WTC11 (cell line): ENCODE measurements at regions not wholly inside any gene's neighbourhood (a gene's known extent, or its start where the extent isn't known, plus 50 kb on each side); places are given as distances from the start of the nearest gene placed in this dataset.

Source experiments
- ATAC-seq: fragments of 200-7000 bp; cut with Tn5 transposase; 2 replicates; pipeline ENCODE4 v1.10.0; 2021; ENCODE audit warnings: mild to moderate bottlenecking, moderate library complexity
- CTCF ChIA-PET: fragments of 300-600 bp; sonication (Branson Sonifier 250); formaldehyde crosslinking; loops from one replicate; lab custom pipeline; 2021; ENCODE audit warnings: antibody characterized with exemption; lab: Charles Lee
- POLR2A ChIA-PET: fragments of 350-600 bp; sonication (Branson Sonifier 250); formaldehyde crosslinking; loops from one replicate; lab custom pipeline; 2021; ENCODE audit warnings: antibody characterized with exemption; lab: Charles Lee
- DNase-seq: peaks from one replicate; pipeline ENCODE4 v3.0.0; 2021; ENCODE audit warnings: low spot score
- H3K27ac Mint-ChIP-seq: 2 replicates; pipeline ENCODE4 v1.8.0; 2021; ENCODE audit warnings: mixed read lengths
- H3K27me3 Mint-ChIP-seq: 2 replicates; pipeline ENCODE4 v1.8.0; 2021; ENCODE audit warnings: low read depth, mild to moderate bottlenecking, moderate library complexity, mixed read lengths
- H3K36me3 Mint-ChIP-seq: 2 replicates; pipeline ENCODE4 v1.8.0; 2021; ENCODE audit warnings: mixed read lengths
- H3K4me1 Mint-ChIP-seq: 2 replicates; pipeline ENCODE4 v1.8.0; 2022; ENCODE audit warnings: mixed read lengths
- H3K4me3 Mint-ChIP-seq: 2 replicates; pipeline ENCODE4 v1.8.0; 2021; ENCODE audit warnings: mild to moderate bottlenecking, moderate library complexity, mixed read lengths
- H3K9me3 Mint-ChIP-seq: 2 replicates; pipeline ENCODE4 v1.8.0; 2021; ENCODE audit warnings: mixed read lengths
- FOXP4 ChIP-seq: sonication (generic); formaldehyde crosslinking; IDR thresholded peaks from 2 replicates; pipeline ENCODE4 v1.8.0; 2022; ENCODE audit warnings: mild to moderate bottlenecking, missing genetic modification reagents
- GRHL2 ChIP-seq: fragments of 250-450 bp; sonication (Bioruptor Pico); IDR thresholded peaks from 2 replicates; pipeline ENCODE4 v1.8.0; 2022; ENCODE audit warnings: mild to moderate bottlenecking, moderate library complexity; ENCODE audit not compliant: insufficient replicate concordance, severe bottlenecking
- KAT7 ChIP-seq: sonication (generic); formaldehyde crosslinking; IDR thresholded peaks from 2 replicates; pipeline ENCODE4 v1.8.1; 2023; ENCODE audit warnings: missing genetic modification reagents, mild to moderate bottlenecking, borderline replicate concordance
- MYBL2 ChIP-seq: sonication (generic); formaldehyde crosslinking; IDR thresholded peaks from 2 replicates; pipeline ENCODE4 v1.8.1; 2023; ENCODE audit warnings: mild to moderate bottlenecking, moderate library complexity, missing genetic modification reagents
- NFYB ChIP-seq: sonication (generic); formaldehyde crosslinking; conservative IDR thresholded peaks from 2 replicates; pipeline ENCODE4 v1.8.0; 2022; ENCODE audit warnings: low read depth, missing genetic modification reagents
- NR2C2 ChIP-seq: sonication (generic); formaldehyde crosslinking; IDR thresholded peaks from 2 replicates; pipeline ENCODE4 v1.8.0; 2022; ENCODE audit warnings: mild to moderate bottlenecking, missing genetic modification reagents
- OVOL2 ChIP-seq: fragments of 250-450 bp; sonication (Bioruptor Pico); IDR thresholded peaks from 2 replicates; pipeline ENCODE4 v1.9.0; 2021; ENCODE audit warnings: mild to moderate bottlenecking, borderline replicate concordance
- TEAD4 ChIP-seq: sonication (generic); formaldehyde crosslinking; IDR thresholded peaks from 2 replicates; pipeline ENCODE4 v1.8.0; 2022; ENCODE audit warnings: mild to moderate bottlenecking, missing genetic modification reagents
- ZNF138 ChIP-seq: sonication (generic); formaldehyde crosslinking; conservative IDR thresholded peaks from 2 replicates; pipeline ENCODE4 v1.8.1; 2022; ENCODE audit warnings: mild to moderate bottlenecking, moderate library complexity, missing genetic modification reagents
- TF ChIP-seq, protein P1 (sequence below): fragments of 250-450 bp; sonication (Bioruptor Pico); IDR thresholded peaks from 2 replicates; pipeline ENCODE4 v1.9.0; 2021; ENCODE audit warnings: mild to moderate bottlenecking, borderline replicate concordance
- TF ChIP-seq, protein P2 (sequence below): sonication (generic); formaldehyde crosslinking; conservative IDR thresholded peaks from 2 replicates; pipeline ENCODE4 v1.8.1; 2023; ENCODE audit warnings: mild to moderate bottlenecking, low read depth, missing genetic modification reagents, moderate library complexity
- TF ChIP-seq, protein P3 (sequence below): sonication (generic); formaldehyde crosslinking; IDR thresholded peaks from 2 replicates; pipeline ENCODE4 v1.8.0; 2023; ENCODE audit warnings: mild to moderate bottlenecking, missing genetic modification reagents
- TF ChIP-seq, protein P4 (sequence below): sonication (generic); formaldehyde crosslinking; conservative IDR thresholded peaks from 2 replicates; pipeline ENCODE4 v1.8.1; 2022; ENCODE audit warnings: mild to moderate bottlenecking, missing genetic modification reagents

- no peak overlapping the region for H3K27ac Mint-ChIP-seq
- H3K4me1 Mint-ChIP-seq: peaks cover 22% of the 10 kb centered on the region
- no peak overlapping the region for H3K4me3 Mint-ChIP-seq
- POLR2A ChIA-PET: no interaction called here
- TF ChIP-seq, protein P1, sequence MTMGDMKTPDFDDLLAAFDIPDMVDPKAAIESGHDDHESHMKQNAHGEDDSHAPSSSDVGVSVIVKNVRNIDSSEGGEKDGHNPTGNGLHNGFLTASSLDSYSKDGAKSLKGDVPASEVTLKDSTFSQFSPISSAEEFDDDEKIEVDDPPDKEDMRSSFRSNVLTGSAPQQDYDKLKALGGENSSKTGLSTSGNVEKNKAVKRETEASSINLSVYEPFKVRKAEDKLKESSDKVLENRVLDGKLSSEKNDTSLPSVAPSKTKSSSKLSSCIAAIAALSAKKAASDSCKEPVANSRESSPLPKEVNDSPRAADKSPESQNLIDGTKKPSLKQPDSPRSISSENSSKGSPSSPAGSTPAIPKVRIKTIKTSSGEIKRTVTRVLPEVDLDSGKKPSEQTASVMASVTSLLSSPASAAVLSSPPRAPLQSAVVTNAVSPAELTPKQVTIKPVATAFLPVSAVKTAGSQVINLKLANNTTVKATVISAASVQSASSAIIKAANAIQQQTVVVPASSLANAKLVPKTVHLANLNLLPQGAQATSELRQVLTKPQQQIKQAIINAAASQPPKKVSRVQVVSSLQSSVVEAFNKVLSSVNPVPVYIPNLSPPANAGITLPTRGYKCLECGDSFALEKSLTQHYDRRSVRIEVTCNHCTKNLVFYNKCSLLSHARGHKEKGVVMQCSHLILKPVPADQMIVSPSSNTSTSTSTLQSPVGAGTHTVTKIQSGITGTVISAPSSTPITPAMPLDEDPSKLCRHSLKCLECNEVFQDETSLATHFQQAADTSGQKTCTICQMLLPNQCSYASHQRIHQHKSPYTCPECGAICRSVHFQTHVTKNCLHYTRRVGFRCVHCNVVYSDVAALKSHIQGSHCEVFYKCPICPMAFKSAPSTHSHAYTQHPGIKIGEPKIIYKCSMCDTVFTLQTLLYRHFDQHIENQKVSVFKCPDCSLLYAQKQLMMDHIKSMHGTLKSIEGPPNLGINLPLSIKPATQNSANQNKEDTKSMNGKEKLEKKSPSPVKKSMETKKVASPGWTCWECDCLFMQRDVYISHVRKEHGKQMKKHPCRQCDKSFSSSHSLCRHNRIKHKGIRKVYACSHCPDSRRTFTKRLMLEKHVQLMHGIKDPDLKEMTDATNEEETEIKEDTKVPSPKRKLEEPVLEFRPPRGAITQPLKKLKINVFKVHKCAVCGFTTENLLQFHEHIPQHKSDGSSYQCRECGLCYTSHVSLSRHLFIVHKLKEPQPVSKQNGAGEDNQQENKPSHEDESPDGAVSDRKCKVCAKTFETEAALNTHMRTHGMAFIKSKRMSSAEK (CRISPR knock-in tag): no peak
- no peak for TF ChIP-seq TEAD4 (CRISPR knock-in tag)
- TF ChIP-seq, all 79 proteins: peak for 0
- Mint-ChIP-seq H3K9me3 (peaks cover 5% of the 10 kb centered on the region), H3K36me3 (no peaks in the 10 kb centered on the region), H3K27me3 (no peaks in the 10 kb centered on the region)
- DNase-seq (no peak), ATAC-seq (no peak)
- CTCF ChIA-PET: interaction anchor here (2.1 kb wide), 1 partner anchor 83 kb away, joined by 5 read pairs; no protein-coding TSS in a partner anchor
These were observed 123.5 kb downstream of the BUD13 start for GRCh38 chr11:116649268-116649667.

GRCh38 chr11:116648247-116649174 is 124.3 kb downstream of the BUD13 start:
- POLR2A ChIA-PET: no interaction called here
- CTCF ChIA-PET: interaction anchor here (2.1 kb wide), 1 partner anchor 83 kb away, joined by 5 read pairs; no protein-coding TSS in a partner anchor
- no peak for DNase-seq

More at GRCh38 chr11:116648247-116649174, 124.3 kb downstream of the BUD13 start:
- no peak for ATAC-seq
- H3K27ac Mint-ChIP-seq: no peak overlapping the region
- peaks cover 5% of the 10 kb centered on the region for H3K9me3 Mint-ChIP-seq
- H3K27me3 Mint-ChIP-seq: no peaks in the 10 kb centered on the region
- no peak overlapping the region for H3K4me3 Mint-ChIP-seq
- H3K36me3 Mint-ChIP-seq: no peaks in the 10 kb centered on the region
- TF ChIP-seq ZNF138 (CRISPR knock-in tag) (no peak), MYBL2 (CRISPR knock-in tag) (no peak), OVOL2 (no peak), GRHL2 (CRISPR knock-in tag) (no peak), NR2C2 (no peak), KAT7 (CRISPR knock-in tag) (no peak), NFYB (CRISPR knock-in tag) (no peak), FOXP4 (CRISPR knock-in tag) (no peak)
- TF ChIP-seq, protein P2, sequence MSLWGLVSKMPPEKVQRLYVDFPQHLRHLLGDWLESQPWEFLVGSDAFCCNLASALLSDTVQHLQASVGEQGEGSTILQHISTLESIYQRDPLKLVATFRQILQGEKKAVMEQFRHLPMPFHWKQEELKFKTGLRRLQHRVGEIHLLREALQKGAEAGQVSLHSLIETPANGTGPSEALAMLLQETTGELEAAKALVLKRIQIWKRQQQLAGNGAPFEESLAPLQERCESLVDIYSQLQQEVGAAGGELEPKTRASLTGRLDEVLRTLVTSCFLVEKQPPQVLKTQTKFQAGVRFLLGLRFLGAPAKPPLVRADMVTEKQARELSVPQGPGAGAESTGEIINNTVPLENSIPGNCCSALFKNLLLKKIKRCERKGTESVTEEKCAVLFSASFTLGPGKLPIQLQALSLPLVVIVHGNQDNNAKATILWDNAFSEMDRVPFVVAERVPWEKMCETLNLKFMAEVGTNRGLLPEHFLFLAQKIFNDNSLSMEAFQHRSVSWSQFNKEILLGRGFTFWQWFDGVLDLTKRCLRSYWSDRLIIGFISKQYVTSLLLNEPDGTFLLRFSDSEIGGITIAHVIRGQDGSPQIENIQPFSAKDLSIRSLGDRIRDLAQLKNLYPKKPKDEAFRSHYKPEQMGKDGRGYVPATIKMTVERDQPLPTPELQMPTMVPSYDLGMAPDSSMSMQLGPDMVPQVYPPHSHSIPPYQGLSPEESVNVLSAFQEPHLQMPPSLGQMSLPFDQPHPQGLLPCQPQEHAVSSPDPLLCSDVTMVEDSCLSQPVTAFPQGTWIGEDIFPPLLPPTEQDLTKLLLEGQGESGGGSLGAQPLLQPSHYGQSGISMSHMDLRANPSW: no peak
- TF ChIP-seq, protein P3, sequence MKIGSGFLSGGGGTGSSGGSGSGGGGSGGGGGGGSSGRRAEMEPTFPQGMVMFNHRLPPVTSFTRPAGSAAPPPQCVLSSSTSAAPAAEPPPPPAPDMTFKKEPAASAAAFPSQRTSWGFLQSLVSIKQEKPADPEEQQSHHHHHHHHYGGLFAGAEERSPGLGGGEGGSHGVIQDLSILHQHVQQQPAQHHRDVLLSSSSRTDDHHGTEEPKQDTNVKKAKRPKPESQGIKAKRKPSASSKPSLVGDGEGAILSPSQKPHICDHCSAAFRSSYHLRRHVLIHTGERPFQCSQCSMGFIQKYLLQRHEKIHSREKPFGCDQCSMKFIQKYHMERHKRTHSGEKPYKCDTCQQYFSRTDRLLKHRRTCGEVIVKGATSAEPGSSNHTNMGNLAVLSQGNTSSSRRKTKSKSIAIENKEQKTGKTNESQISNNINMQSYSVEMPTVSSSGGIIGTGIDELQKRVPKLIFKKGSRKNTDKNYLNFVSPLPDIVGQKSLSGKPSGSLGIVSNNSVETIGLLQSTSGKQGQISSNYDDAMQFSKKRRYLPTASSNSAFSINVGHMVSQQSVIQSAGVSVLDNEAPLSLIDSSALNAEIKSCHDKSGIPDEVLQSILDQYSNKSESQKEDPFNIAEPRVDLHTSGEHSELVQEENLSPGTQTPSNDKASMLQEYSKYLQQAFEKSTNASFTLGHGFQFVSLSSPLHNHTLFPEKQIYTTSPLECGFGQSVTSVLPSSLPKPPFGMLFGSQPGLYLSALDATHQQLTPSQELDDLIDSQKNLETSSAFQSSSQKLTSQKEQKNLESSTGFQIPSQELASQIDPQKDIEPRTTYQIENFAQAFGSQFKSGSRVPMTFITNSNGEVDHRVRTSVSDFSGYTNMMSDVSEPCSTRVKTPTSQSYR (CRISPR knock-in tag): no peak
- TF ChIP-seq, protein P4, sequence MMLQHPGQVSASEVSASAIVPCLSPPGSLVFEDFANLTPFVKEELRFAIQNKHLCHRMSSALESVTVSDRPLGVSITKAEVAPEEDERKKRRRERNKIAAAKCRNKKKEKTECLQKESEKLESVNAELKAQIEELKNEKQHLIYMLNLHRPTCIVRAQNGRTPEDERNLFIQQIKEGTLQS (CRISPR knock-in tag): no peak
- H3K4me1 Mint-ChIP-seq: peaks cover 22% of the 10 kb centered on the region
